Natural killer cell (primary cell): ENCODE measurements at regions not wholly inside any gene's neighbourhood (a gene's known extent, or its start where the extent isn't known, plus 50 kb on each side); places are given as distances from the start of the nearest gene placed in this dataset.

ENCODE experiments used
- ATAC-seq, 3 donors: fragments of 150-1000 bp in 2 of 3; fragments of 200-7000 bp in 1 of 3; cut with Tn5 transposase; 1 replicate in 1 of 3; 2 replicates in 2 of 3; pipeline ENCODE4 v1.10.0; 2021; ENCODE audit warnings: mild to moderate bottlenecking in 2 of 3, moderate library complexity in 2 of 3
- DNase-seq, 2 donors: peaks; one replicate each; pipeline versions ENCODE4 v3.0.0 to v3.0.0-alpha.2; 2013 to 2021; ENCODE audit warnings: mixed read lengths in 1 of 2
- H3K27ac ChIP-seq: one replicate; pipeline ENCODE4 v1.5.1; 2013; ENCODE audit warnings: mild to moderate bottlenecking, low read length
- H3K27me3 ChIP-seq: one replicate; pipeline ENCODE4 v1.6.1; 2013; ENCODE audit warnings: low read length; ENCODE audit not compliant: control insufficient read depth, insufficient read depth
- H3K36me3 ChIP-seq: one replicate; pipeline ENCODE4 v1.6.1; 2013; ENCODE audit warnings: low read length; ENCODE audit not compliant: control insufficient read depth, insufficient read depth
- H3K4me1 ChIP-seq: one replicate; pipeline ENCODE4 v1.6.1; 2013; ENCODE audit warnings: low read length; ENCODE audit not compliant: control insufficient read depth, insufficient read depth
- H3K4me3 ChIP-seq: one replicate; pipeline ENCODE4 v1.5.1; 2013; ENCODE audit warnings: low read length
- H3K9me3 ChIP-seq: one replicate; pipeline ENCODE4 v1.6.1; 2013; ENCODE audit warnings: low read length; ENCODE audit not compliant: control insufficient read depth, insufficient read depth
- H3K27ac Mint-ChIP-seq, 2 donors: one replicate each; pipeline ENCODE4 v1.8.0; 2022; ENCODE audit warnings: mild to moderate bottlenecking in 2 of 2, mixed read lengths in 2 of 2, moderate library complexity in 1 of 2
- H3K27me3 Mint-ChIP-seq, 2 donors: one replicate each; pipeline ENCODE4 v1.8.0; 2022; ENCODE audit warnings: low read depth in 2 of 2, mixed read lengths in 2 of 2
- H3K36me3 Mint-ChIP-seq: one replicate; pipeline ENCODE4 v1.8.0; 2022; ENCODE audit warnings: mixed read lengths
- H3K4me1 Mint-ChIP-seq, 2 donors: one replicate each; pipeline ENCODE4 v1.8.0; 2022; ENCODE audit warnings: mixed read lengths in 2 of 2
- H3K4me3 Mint-ChIP-seq: one replicate; pipeline ENCODE4 v1.8.0; 2022; ENCODE audit warnings: mild to moderate bottlenecking, moderate library complexity, mixed read lengths
- H3K9me3 Mint-ChIP-seq, 2 donors: one replicate each; pipeline ENCODE4 v1.8.0; 2022; ENCODE audit warnings: mixed read lengths in 2 of 2
- WGBS: methylation state at CpG from one replicate; pipeline ENCODE4 v1.1.7; 2013; ENCODE audit warnings: missing lambda C conversion rate; ENCODE audit not compliant: insufficient coverage; 5-methylcytosine and 5-hydroxymethylcytosine counted together
- intact Hi-C: fragments of 100-400 bp; cut with micrococcal nuclease; formaldehyde crosslinking; loops from one replicate; pipeline ENCODE4 v1.14.2; 2022
- TF ChIP-seq, protein P1 (sequence below): fragments of 200-600 bp; IDR thresholded peaks from one replicate; pipeline ENCODE4 v1.8.0; 2022; ENCODE audit warnings: antibody characterized with exemption

DNA sequence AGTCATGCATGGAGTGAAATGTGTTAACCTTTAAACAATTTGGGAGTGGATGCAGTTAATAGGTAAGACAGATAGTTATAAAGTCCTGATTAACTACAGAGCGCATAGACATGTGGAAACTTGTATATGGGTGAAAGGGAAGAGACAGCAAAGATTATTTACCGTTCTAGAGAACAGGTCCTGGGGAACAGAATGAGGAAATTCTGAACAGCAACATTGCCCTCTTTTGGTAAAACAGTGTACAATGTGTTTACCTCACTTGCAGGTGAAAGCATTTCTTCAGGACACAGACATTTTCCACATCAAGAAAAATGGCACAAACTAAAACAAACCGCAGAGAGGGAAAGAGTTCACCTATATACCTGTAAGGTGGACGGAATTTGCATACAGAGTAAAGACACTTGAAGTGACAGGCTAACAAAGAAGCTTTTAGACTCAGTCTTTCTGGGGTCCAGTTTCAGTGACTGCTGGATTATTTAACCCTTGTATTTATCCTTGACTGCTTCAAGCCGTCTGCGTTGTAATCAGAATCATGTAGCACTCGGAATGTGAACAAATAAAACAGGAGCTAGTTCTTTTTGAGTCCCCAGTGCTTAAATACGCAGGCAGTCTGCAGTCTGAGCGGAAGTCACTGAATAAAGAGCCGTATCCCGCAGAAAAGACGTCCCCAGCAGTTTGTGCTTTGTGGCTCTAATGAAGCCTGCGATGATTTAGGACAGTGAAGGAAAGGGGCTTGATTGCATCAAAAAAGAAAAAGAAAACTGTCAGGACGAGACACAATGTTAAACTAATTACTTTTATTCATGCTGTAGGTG lies 364.8 kb upstream of the GALNT5 start:
- DNase-seq (peak in 1 of 2 donors; percentile 29), ATAC-seq (no peak)
- H3K36me3 Mint-ChIP-seq: no peaks in the 10 kb centered on the region
- TF ChIP-seq, protein P1, sequence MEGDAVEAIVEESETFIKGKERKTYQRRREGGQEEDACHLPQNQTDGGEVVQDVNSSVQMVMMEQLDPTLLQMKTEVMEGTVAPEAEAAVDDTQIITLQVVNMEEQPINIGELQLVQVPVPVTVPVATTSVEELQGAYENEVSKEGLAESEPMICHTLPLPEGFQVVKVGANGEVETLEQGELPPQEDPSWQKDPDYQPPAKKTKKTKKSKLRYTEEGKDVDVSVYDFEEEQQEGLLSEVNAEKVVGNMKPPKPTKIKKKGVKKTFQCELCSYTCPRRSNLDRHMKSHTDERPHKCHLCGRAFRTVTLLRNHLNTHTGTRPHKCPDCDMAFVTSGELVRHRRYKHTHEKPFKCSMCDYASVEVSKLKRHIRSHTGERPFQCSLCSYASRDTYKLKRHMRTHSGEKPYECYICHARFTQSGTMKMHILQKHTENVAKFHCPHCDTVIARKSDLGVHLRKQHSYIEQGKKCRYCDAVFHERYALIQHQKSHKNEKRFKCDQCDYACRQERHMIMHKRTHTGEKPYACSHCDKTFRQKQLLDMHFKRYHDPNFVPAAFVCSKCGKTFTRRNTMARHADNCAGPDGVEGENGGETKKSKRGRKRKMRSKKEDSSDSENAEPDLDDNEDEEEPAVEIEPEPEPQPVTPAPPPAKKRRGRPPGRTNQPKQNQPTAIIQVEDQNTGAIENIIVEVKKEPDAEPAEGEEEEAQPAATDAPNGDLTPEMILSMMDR: no peak
- no peak overlapping the region for H3K27ac Mint-ChIP-seq
- Histone ChIP-seq H3K27me3 (peaks cover 4% of the 10 kb centered on the region), H3K9me3 (no peaks in the 10 kb centered on the region), H3K4me1 (no peaks in the 10 kb centered on the region), H3K36me3 (no peaks in the 10 kb centered on the region), H3K27ac (no peak overlapping the region), H3K4me3 (no peak overlapping the region)
- H3K4me1 Mint-ChIP-seq: peaks cover 0 to 8% of the 10 kb centered on the region in 2 donors
- no peak overlapping the region for H3K4me3 Mint-ChIP-seq
- intact Hi-C loops: no loop called here
- WGBS: 11% methylated on average over 14 of the region's 14 CpGs
- H3K9me3 Mint-ChIP-seq: peaks cover 0 to 2% of the 10 kb centered on the region in 2 donors
- peaks cover 0 to 11% of the 10 kb centered on the region in 2 donors for H3K27me3 Mint-ChIP-seq

DNA sequence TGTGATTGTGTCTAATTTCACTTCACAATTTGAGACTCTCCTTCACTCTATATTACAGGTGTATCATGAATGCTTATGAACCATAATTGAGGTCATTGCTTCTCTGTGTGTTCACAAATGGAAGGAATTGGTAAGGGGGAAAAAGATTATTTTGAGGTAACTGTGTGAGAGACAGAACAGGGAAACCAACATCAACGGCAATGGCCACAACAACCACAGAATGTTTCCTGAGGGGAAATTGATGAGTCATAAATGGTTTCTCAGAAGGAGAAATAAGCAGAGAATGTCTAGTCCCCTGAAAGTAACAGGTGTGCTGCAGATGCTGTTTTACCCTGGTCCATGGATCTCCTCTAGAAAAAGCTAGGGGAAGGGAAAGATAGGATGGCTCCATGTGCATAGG lies 361.2 kb upstream of the GALNT5 start:
- Histone ChIP-seq H3K4me1 (no peaks in the 10 kb centered on the region), H3K4me3 (no peak overlapping the region), H3K27ac (no peak overlapping the region), H3K27me3 (peaks cover 2% of the 10 kb centered on the region), H3K36me3 (no peaks in the 10 kb centered on the region), H3K9me3 (no peaks in the 10 kb centered on the region)
- peaks cover 5% of the 10 kb centered on the region in 2 donors for H3K9me3 Mint-ChIP-seq
- intact Hi-C loops: no loop called here
- H3K27ac Mint-ChIP-seq: no peak overlapping the region
- no peak overlapping the region for H3K4me3 Mint-ChIP-seq
- WGBS: 10% methylated on average over 1 of the region's 1 CpG
- peaks cover 0 to 8% of the 10 kb centered on the region in 2 donors for H3K4me1 Mint-ChIP-seq
- ATAC-seq: no peak
- H3K36me3 Mint-ChIP-seq: no peaks in the 10 kb centered on the region
- DNase-seq: no peak
- H3K27me3 Mint-ChIP-seq: peaks cover 0 to 11% of the 10 kb centered on the region in 2 donors
- TF ChIP-seq, protein P1: no peak

DNA sequence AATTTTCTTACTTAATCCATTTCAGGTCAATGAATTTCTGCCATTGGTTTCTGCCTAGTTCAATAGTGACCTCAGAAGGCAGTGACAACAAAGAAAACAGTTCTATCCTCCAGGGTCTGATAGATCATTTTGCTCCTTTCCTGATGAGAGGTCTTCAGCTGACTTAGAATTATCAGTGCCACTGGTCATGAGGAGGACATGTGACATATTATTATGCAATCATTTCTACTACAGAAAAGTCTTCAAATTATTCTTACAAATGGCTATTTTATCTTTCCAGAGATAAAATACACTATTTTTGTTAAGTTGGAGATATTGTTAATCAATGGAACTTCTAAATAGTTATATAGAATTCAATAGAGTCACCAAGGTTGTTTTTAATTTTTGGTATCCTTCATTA lies 360.0 kb upstream of the GALNT5 start:
- no peaks in the 10 kb centered on the region for H3K36me3 ChIP-seq
- peaks cover 5% of the 10 kb centered on the region in 2 donors for H3K9me3 Mint-ChIP-seq
- peaks cover 0 to 5% of the 10 kb centered on the region in 2 donors for H3K27me3 Mint-ChIP-seq
- H3K4me1 ChIP-seq: no peaks in the 10 kb centered on the region
- ATAC-seq: no peak
- no peak overlapping the region for H3K4me3 Mint-ChIP-seq
- TF ChIP-seq, protein P1: no peak
- H3K4me1 Mint-ChIP-seq: peaks cover 0 to 8% of the 10 kb centered on the region in 2 donors
- no peaks in the 10 kb centered on the region for H3K9me3 ChIP-seq
- no peak overlapping the region for H3K27ac ChIP-seq
- no peaks in the 10 kb centered on the region for H3K36me3 Mint-ChIP-seq
- H3K27me3 ChIP-seq: peaks cover 2% of the 10 kb centered on the region
- intact Hi-C loops: no loop called here
- no peak for DNase-seq
- H3K27ac Mint-ChIP-seq: no peak overlapping the region
- no peak overlapping the region for H3K4me3 ChIP-seq
